BE2C (cell line): ENCODE measurements at regions not wholly inside any gene's neighbourhood (a gene's known extent, or its start where the extent isn't known, plus 50 kb on each side); places are given as distances from the start of the nearest gene placed in this dataset.
A peak's percentile ranks its signal among the peaks of the same experiment; 100 is the strongest.
"Not testable (repeated sequence)": the region's sequence is repeated elsewhere in the genome, so short reads cannot be mapped to it uniquely, and the experiment has no call there.

Source experiments
- DNase-seq: peaks from one replicate; pipeline ENCODE4 v3.0.0-alpha.2; 2020
- H3K27me3 ChIP-seq: fragments of 250-450 bp; sonication (Bioruptor Pico); 2 replicates; pipeline ENCODE4 v1.5.1; 2020; ENCODE audit warnings: mild to moderate bottlenecking
- H3K36me3 ChIP-seq: fragments of 250-450 bp; sonication (Bioruptor Pico); 2 replicates; pipeline ENCODE4 v1.5.1; 2020; ENCODE audit warnings: mild to moderate bottlenecking
- H3K4me1 ChIP-seq: fragments of 250-450 bp; sonication (Bioruptor Pico); 2 replicates; pipeline ENCODE4 v1.5.1; 2020
- H3K4me3 ChIP-seq: 2 replicates; pipeline ENCODE4 v1.5.1; 2011; ENCODE audit warnings: low read depth, low read length
- H3K9me3 ChIP-seq: fragments of 250-450 bp; sonication (Bioruptor Pico); 2 replicates; pipeline ENCODE4 v1.5.1; 2020

DNA sequence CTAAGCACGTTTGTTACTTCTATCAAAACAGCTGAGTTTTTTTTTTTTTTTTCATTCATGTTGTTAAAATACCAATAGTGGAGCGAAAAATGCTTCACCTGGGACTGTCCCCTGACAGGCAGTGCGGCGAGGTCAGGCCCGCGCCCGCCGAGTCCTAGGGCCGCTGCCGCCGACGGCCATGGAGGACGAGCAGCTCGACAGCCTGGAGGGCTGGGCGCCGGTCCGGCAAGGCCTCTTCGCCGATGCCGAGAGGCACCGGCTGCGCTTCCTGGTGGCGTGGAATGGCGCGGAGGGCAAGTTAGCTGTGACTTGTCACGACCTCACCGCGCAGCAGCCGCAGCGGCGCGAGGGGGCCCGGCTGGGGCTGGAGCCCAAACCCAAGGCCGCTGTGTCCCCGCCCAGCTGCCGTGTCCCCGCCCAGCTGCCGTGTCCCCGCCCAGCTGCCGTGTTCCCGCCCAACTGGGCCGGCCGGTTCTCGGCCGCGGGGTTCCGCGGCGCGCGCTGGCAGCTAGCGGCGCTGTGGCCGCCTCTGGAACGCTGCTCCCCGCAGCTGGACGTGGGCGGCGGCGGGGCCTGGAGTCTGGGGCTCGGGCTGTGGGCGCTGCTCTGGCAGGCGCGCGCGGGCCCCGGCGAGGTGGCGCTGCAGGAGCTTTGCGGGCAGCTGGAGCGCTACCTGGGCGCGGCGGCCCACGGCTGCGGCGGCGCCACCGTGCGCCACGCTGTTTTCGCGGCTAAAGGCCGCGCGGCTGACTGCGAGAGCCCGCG lies 56.7 kb upstream of the GOLGA8R start:
- not testable (repeated sequence) for H3K27me3 ChIP-seq, H3K4me1 ChIP-seq, H3K4me3 ChIP-seq, H3K9me3 ChIP-seq, H3K36me3 ChIP-seq
- peak; percentile 72 for DNase-seq

DNA sequence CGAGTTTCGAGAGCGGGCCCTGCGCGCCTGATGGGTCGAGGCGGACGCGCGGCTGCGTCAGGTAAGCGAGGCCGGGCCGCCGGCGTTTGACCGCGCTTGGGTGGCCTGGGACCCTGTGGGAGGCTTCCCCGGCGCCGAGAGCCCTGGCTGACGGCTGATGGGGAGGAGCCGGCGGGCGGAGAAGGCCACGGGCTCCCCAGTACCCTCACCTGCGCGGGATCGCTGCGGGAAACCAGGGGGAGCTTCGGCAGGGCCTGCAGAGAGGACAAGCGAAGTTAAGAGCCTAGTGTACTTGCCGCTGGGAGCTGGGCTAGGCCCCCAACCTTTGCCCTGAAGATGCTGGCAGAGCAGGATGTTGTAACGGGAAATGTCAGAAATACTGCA lies 57.3 kb upstream of the GOLGA8R start:
- H3K4me1 ChIP-seq, H3K27me3 ChIP-seq, H3K9me3 ChIP-seq, H3K4me3 ChIP-seq, H3K36me3 ChIP-seq, DNase-seq: not testable (repeated sequence)

DNA sequence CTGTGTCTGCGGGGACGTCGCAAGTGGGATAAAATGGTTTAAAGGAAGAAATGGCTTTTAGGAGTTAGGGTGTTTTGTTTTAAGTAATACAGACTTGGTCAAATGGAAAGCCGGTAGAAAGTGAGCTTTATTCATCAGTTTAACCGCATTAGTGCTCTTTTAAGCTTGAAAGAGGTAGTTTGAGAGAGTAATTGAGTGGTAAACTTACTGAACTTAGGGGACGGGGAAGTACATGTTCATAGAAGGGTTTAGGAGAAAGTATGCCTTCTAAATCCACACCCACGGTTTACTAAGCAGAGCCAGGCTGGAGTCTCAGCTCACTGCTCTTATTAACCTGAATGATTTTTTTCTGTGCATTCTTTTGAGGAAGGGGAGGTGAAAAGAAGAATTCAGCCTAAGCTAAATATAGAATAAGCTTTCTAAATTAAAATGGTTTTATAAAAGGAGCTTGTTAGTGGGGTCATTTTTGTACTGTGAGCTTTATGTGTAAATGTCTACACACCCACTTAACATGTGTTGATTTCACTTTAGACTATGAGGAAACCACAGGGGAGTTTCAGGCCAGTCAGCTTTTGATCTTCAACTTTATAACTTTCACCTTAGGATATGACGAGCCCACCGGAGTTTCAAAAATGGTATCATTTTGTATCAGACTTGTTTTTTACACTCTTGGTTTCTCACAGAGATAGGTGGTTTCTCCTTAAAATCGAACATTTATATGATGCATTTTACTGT lies 57.9 kb upstream of the GOLGA8R start:
- H3K9me3 ChIP-seq, H3K36me3 ChIP-seq, H3K4me3 ChIP-seq, H3K4me1 ChIP-seq, DNase-seq, H3K27me3 ChIP-seq: not testable (repeated sequence)

DNA sequence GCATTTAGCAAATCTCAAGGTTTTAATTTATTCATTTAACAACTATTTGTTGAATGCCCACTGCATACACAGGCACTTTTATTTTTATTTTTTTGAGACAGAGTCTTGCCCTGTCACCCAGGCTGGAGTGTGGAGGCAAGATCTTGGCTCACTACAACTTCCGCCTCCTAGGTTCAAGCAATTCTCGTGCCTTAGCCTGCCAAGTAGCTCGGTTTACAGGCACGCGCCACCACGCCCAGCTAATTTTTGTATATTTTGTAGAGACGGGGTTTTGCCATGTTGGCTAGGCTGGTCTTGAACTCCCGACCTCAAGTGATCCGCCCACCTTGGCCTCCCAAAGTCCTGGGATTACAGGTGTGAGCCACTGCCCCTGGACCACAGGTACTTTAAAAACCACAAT lies 67.0 kb upstream of the GOLGA8Q start:
- not testable (repeated sequence) for H3K9me3 ChIP-seq, H3K4me1 ChIP-seq, DNase-seq, H3K36me3 ChIP-seq, H3K27me3 ChIP-seq, H3K4me3 ChIP-seq

DNA sequence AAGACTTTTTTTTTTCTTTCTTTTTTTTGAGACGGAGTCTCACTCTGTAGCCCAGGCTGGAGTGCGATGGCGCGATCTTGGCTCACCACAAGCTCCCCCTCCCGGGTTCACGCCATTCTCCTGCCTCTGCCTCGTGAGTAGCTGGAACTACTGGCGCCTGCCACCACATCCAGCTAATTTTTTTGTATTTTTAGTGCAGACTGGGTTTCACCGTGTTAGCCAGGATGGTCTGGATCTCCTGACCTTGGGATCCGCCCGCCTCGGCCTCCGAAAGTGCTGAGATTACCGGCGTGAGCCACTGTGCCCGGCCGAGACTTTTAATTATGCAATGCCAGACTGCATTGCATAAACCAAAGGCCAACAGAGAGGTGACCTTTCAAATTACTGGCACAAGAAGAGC lies 62.6 kb upstream of the GOLGA8Q start:
- H3K9me3 ChIP-seq, H3K4me1 ChIP-seq, DNase-seq, H3K36me3 ChIP-seq, H3K4me3 ChIP-seq, H3K27me3 ChIP-seq: not testable (repeated sequence)

DNA sequence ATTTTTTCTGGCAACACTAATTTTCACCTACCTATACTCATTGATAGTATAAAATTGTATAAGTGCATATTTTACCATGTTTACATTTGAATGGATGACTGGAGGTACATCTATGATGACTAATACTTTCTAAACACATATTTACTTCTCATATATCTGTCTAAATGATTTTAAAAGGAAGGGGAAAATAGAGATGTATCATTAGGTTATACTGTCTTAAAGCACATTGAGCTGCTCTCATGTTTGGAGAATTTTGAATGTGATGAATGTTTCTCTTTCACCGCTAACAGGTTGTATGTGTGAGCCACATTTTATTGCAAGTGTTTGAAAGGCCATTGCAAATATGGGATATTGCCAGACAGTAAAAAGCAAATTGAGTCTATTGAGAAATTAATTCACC lies 61.5 kb upstream of the GOLGA8Q start:
- not testable (repeated sequence) for H3K4me3 ChIP-seq, H3K4me1 ChIP-seq, H3K36me3 ChIP-seq, DNase-seq, H3K9me3 ChIP-seq, H3K27me3 ChIP-seq

DNA sequence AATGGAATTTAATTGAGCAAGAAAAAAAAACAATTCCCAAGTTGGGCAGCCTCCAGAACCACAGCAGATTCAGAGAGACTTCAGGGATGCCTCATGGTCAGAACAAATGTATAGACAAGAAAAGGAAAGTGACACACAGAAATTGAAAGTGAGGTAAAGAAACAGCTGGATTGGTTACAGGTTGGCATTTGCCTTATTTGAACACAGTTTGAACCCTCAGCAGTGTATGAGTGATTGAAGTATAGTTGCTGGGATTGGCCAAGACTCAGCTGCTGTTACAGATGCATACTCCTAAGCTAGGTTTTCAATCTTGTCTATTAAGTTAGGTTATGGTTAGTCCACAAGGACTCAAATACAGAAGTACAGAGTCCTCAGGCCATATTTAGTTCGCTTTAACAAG lies 57.9 kb upstream of the GOLGA8Q start:
- H3K9me3 ChIP-seq, DNase-seq, H3K4me3 ChIP-seq, H3K27me3 ChIP-seq, H3K4me1 ChIP-seq, H3K36me3 ChIP-seq: not testable (repeated sequence)

DNA sequence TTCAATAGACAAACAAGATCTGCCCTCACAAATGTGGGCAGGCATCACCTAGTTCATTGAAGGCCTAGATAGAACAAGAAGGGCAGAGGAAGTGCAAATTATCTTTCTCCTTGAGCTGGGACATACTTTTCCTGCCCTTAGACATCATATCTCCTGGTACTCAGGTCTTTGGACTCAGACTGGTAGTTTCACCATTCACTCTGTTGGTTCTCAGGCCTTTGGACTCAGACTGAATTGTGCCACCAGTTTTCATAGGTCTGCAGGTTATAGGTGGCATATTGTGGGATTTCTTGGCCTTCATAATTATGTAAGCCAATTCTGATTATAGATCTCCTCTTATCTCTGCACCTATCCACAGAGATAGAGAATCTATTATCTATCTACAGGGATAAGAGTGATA lies 54.6 kb upstream of the GOLGA8Q start:
- H3K4me1 ChIP-seq, H3K27me3 ChIP-seq, DNase-seq, H3K36me3 ChIP-seq, H3K9me3 ChIP-seq, H3K4me3 ChIP-seq: not testable (repeated sequence)

DNA sequence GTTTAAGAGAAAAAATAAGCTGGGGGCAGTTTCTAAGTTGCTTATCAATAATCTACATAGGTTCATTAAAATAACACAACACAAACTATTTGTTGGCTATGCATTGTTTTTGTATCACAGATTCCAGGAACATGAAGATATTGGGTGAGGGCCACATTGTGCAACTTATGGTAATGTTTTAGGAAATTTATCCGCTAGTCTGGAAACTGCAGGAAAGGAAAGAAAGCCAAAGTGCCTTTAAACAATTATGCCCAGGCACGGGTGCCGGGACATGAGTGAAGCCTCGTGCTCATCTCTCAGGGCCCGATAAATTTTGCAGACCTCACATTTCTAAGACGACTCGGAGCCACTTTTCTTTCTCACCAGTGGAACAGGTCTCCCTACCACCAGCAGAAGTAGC lies 52.6 kb upstream of the GOLGA8Q start:
- not testable (repeated sequence) for DNase-seq, H3K4me1 ChIP-seq, H3K36me3 ChIP-seq, H3K4me3 ChIP-seq, H3K27me3 ChIP-seq, H3K9me3 ChIP-seq

DNA sequence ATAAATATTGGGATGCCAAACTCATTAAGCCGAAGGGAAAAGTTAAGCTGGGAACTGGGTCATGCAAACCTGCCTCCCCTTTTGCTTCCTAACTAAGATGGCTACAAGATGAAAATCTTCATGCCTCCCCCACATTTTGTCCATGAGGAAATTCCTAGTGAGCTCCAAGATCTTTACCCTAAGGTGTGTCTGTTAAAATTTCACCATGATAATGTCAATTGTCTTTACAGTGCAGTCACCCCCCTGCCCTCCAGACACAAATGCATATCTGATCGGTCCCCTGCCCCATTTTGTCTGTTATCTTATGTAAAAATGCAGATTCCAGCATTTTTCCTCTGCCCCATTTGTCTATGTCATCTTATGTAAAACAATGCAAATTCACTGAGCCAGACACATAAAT lies 51.3 kb upstream of the GOLGA8Q start:
- DNase-seq, H3K9me3 ChIP-seq, H3K4me1 ChIP-seq, H3K36me3 ChIP-seq, H3K27me3 ChIP-seq, H3K4me3 ChIP-seq: not testable (repeated sequence)
